ENCODE measurements at regions not wholly inside any gene's neighbourhood (a gene's known extent, or its start where the extent isn't known, plus 50 kb on each side); places are given as distances from the start of the nearest gene placed in this dataset.

- DNase-seq = no peak
Observed at GRCh38 chr10:31081937-31082840, 50.5 kb upstream of the ZNF438 start.

GRCh38 chr10:31083765-31084184 is 52.1 kb upstream of the ZNF438 start:
- peak; percentile 18 for DNase-seq

GRCh38 chr10:31087011-31087410 is 55.3 kb upstream of the ZNF438 start:
- DNase-seq = no peak

- no peak for DNase-seq
Observed at GRCh38 chr10:31087851-31088250, 56.2 kb upstream of the ZNF438 start.

- no peak for DNase-seq
Observed at GRCh38 chr10:31090894-31091607, 59.4 kb upstream of the ZNF438 start.

GRCh38 chr10:31095677-31096560 is 64.3 kb upstream of the ZNF438 start:
- DNase-seq = no peak

- no peak for DNase-seq
Observed at GRCh38 chr10:31098046-31098445, 66.4 kb upstream of the ZNF438 start.

GRCh38 chr10:31099094-31099493 is 67.4 kb upstream of the ZNF438 start:
- no peak for DNase-seq

- DNase-seq = peak; percentile 3
Observed at GRCh38 chr10:31099664-31100063, 68.0 kb upstream of the ZNF438 start.

GRCh38 chr10:31100115-31100601 is 68.5 kb upstream of the ZNF438 start:
- DNase-seq = no peak

GRCh38 chr10:31100662-31101061 is 69.0 kb upstream of the ZNF438 start:
- DNase-seq = no peak

- peak; percentile 27 for DNase-seq
Observed at GRCh38 chr10:31101123-31101522, 69.5 kb upstream of the ZNF438 start.

GRCh38 chr10:31102421-31102820 is 70.8 kb upstream of the ZNF438 start:
- no peak for DNase-seq

- DNase-seq = no peak
Observed at GRCh38 chr10:31103112-31103511, 71.4 kb upstream of the ZNF438 start.

GRCh38 chr10:31112961-31113360 is 81.3 kb upstream of the ZNF438 start:
- DNase-seq = no peak

- no peak for DNase-seq
Observed at GRCh38 chr10:31116226-31116625, 84.6 kb upstream of the ZNF438 start.

- DNase-seq = no peak
Observed at GRCh38 chr10:31118556-31118955, 86.9 kb upstream of the ZNF438 start.

- DNase-seq = no peak
Observed at GRCh38 chr10:31120392-31120791, 88.7 kb upstream of the ZNF438 start.

- DNase-seq = no peak
Observed at GRCh38 chr10:31120961-31121685, 89.5 kb upstream of the ZNF438 start.

- DNase-seq = no peak
Observed at GRCh38 chr10:31121757-31122577, 90.3 kb upstream of the ZNF438 start.

GRCh38 chr10:31123946-31124345 is 92.3 kb upstream of the ZNF438 start:
- DNase-seq = no peak
